Ovary (tissue), 7 donors: ENCODE measurements at regions not wholly inside any gene's neighbourhood (a gene's known extent, or its start where the extent isn't known, plus 50 kb on each side); places are given as distances from the start of the nearest gene placed in this dataset.
A peak's percentile ranks its signal among the peaks of the same experiment; 100 is the strongest.

ENCODE experiments used
- DNase-seq, 5 donors: peaks; one replicate each; pipeline ENCODE4 v3.0.0-alpha.2; 2019 to 2020
- H3K27ac ChIP-seq, 2 donors: fragments of 200-600 bp; one replicate each; pipeline versions ENCODE4 v1.5.1 to v1.8.0; 2019 to 2022
- H3K27me3 ChIP-seq: fragments of 200-600 bp; one replicate; pipeline ENCODE4 v1.8.0; 2022
- H3K36me3 ChIP-seq: fragments of 200-600 bp; sonication (generic); one replicate; pipeline ENCODE4 v1.5.1; 2019
- H3K4me1 ChIP-seq: one replicate; pipeline ENCODE4 v1.8.1; 2013; ENCODE audit warnings: mild to moderate bottlenecking, moderate library complexity; ENCODE audit not compliant: insufficient read depth
- H3K4me3 ChIP-seq: fragments of 200-600 bp; sonication (generic); one replicate; pipeline ENCODE4 v1.5.1; 2017
- H3K9me3 ChIP-seq, 2 donors: fragments of 200-600 bp in 1 of 2; sonication (generic) in 1 of 2; one replicate each; pipeline versions ENCODE4 v1.5.1 to v1.8.1; 2013 to 2019; ENCODE audit warnings: mild to moderate bottlenecking in 1 of 2, moderate library complexity in 1 of 2
- CTCF ChIP-seq, 3 donors: fragments of 450-650 bp in 2 of 3; fragments of 200-600 bp in 1 of 3; IDR thresholded peaks; one replicate each; pipeline versions ENCODE4 v1.5.1 to v1.8.0; 2016 to 2022; ENCODE audit warnings: antibody characterized with exemption in 3 of 3, mild to moderate bottlenecking in 1 of 3
- EP300 ChIP-seq: sonication (generic); formaldehyde crosslinking; IDR thresholded peaks from one replicate; pipeline ENCODE4 v1.6.1; 2017; ENCODE audit warnings: antibody characterized with exemption
- POLR2A ChIP-seq: fragments of 450-650 bp; IDR thresholded peaks from one replicate; pipeline ENCODE4 v1.6.1; 2017; ENCODE audit warnings: antibody characterized with exemption, mild to moderate bottlenecking, moderate library complexity
- WGBS, 3 donors: extraction: QIAGEN DNeasy Blood & Tissue Kit in 1 of 3; methylation state at CpG; one replicate each; pipeline versions ENCODE4 v1.1.5 to v1.1.7; 2013 to 2017; 5-methylcytosine and 5-hydroxymethylcytosine counted together
- intact Hi-C, 4 donors: fragments of 100-400 bp; cut with DNase I; formaldehyde crosslinking; loops; one replicate each; pipeline versions ENCODE4 v1.11.0 to v1.15.1; 2022 to 2023
- donor health status: DM: no; HTN: no; CAD: no; lungs with moderate emphysema.
- donor health status: DM: no; HTN: no; CAD: no.
- donor health status: Bipolar disorder and iron deficiency.
- donor health status: DM: no; HTN: no; CAD: no.
- donor health status: DM: yes; HTN: yes; CAD: no.

GRCh38 chr5:148733601-148734438 lies 79.5 kb upstream of the HTR4 start:
- TF ChIP-seq CTCF (IDR thresholded peaks at IDR 0.05): peak; percentile 9 to 51 (median 43)
- TF ChIP-seq EP300: no peak
- TF ChIP-seq POLR2A: no peak
- Histone ChIP-seq H3K27me3 (no peaks in the 10 kb centered on the region), H3K4me1 (no peaks in the 10 kb centered on the region), H3K4me3 (no peak overlapping the region), H3K27ac (no peak overlapping the region), H3K36me3 (no peaks in the 10 kb centered on the region), H3K9me3 (no peaks in the 10 kb centered on the region)
- DNase-seq: peak; percentile 34 to 75 (median 58)
- WGBS, 3 donors: 24 to 26% (median 24%) methylated on average over 11 of the region's 11 CpGs
- intact Hi-C loops: loop anchor here in 3 of 4 donors (2.0 to 10.0 kb wide), 7 partner anchors 263 to 559 kb away; no protein-coding TSS in a partner anchor

- Histone ChIP-seq H3K36me3 (no peaks in the 10 kb centered on the region), H3K4me1 (no peaks in the 10 kb centered on the region), H3K27me3 (no peaks in the 10 kb centered on the region), H3K4me3 (no peak overlapping the region), H3K9me3 (no peaks in the 10 kb centered on the region), H3K27ac (no peak overlapping the region)
- TF ChIP-seq CTCF (IDR thresholded peaks at IDR 0.05): no peak
- no peak for TF ChIP-seq POLR2A
- no peak for TF ChIP-seq EP300
- intact Hi-C loops: loop anchor here in 2 of 4 donors (5.0 to 10.0 kb wide), 6 partner anchors 263 to 560 kb away; no protein-coding TSS in a partner anchor
- no peak for DNase-seq
Measured at GRCh38 chr5:148734518-148734917, 80.2 kb upstream of the HTR4 start.

GRCh38 chr5:148735301-148735835 lies 81.0 kb upstream of the HTR4 start:
- H3K27me3 ChIP-seq: no peaks in the 10 kb centered on the region
- intact Hi-C loops: loop anchor here in 2 of 4 donors (10.0 kb wide), 3 partner anchors 291 to 561 kb away; no protein-coding TSS in a partner anchor
- no peaks in the 10 kb centered on the region for H3K9me3 ChIP-seq
- WGBS, 3 donors: 67 to 72% (median 69%) methylated on average over 2 of the region's 2 CpGs
- H3K4me3 ChIP-seq: no peak overlapping the region
- no peak for DNase-seq
- H3K4me1 ChIP-seq: no peaks in the 10 kb centered on the region
- H3K36me3 ChIP-seq: no peaks in the 10 kb centered on the region
- no peak overlapping the region for H3K27ac ChIP-seq
- TF ChIP-seq EP300: no peak
- TF ChIP-seq POLR2A: no peak
- no peak for TF ChIP-seq CTCF (IDR thresholded peaks at IDR 0.05)

- intact Hi-C loops: loop anchor here in 2 of 4 donors (10.0 kb wide), 3 partner anchors 294 to 564 kb away; no protein-coding TSS in a partner anchor
- no peaks in the 10 kb centered on the region for H3K27me3 ChIP-seq
- H3K4me1 ChIP-seq: no peaks in the 10 kb centered on the region
- TF ChIP-seq POLR2A: no peak
- no peak for TF ChIP-seq EP300
- no peak for TF ChIP-seq CTCF (IDR thresholded peaks at IDR 0.05)
- no peaks in the 10 kb centered on the region for H3K9me3 ChIP-seq
- WGBS, 3 donors: 81 to 87% (median 83%) methylated on average over 5 of the region's 5 CpGs
- H3K27ac ChIP-seq: no peak overlapping the region
- DNase-seq: no peak
- H3K36me3 ChIP-seq: no peaks in the 10 kb centered on the region
- H3K4me3 ChIP-seq: no peak overlapping the region
Measured at GRCh38 chr5:148739023-148739422, 84.7 kb upstream of the HTR4 start.
